ENCODE measurements at regions not wholly inside any gene's neighbourhood (a gene's known extent, or its start where the extent isn't known, plus 50 kb on each side); places are given as distances from the start of the nearest gene placed in this dataset.

DNA sequence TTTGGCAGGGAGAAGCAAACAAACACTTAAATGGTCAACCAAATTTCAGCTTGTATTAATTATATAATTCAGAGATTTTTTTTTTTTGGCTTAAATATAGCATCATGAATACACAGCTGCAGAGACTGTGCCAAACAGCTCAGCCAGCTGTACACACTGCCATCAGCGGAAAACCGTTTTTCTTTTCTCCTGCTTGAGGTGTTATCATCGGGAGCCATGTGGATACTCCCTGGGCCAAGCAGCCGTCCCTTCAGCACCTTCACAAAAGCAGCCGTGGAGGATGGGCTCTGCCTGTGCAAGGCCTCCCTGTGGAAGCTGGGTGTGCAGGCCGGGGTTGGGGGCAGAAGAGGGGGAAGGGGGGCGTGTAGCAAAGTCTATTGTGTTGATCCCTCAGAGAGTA, 85.0 kb downstream of the NUF2 start:
- WGBS (ENCODE audit: low lambda C conversion rate), result 47% methylated on average over 6 of the region's 7 CpGs
- no peak overlapping the region for H3K4me3 ChIP-seq (ENCODE audit: low read depth in 2 of 2, low read length in 1 of 2)
- no peak overlapping the region for H3K9ac ChIP-seq
- no peaks in the 10 kb centered on the region for H3K79me2 ChIP-seq (ENCODE audit: insufficient read depth)
- no peak overlapping the region for H2AFZ ChIP-seq (ENCODE audit: low read depth)
- no peak overlapping the region for H3K4me2 ChIP-seq
- DNase-seq, result no peak
- no peak overlapping the region for H3K27ac ChIP-seq (ENCODE audit: low read depth in 2 of 2, low read length in 1 of 2)
- no peaks in the 10 kb centered on the region for H3K9me3 ChIP-seq
- H4K20me1 ChIP-seq (ENCODE audit: insufficient read depth), result no peaks in the 10 kb centered on the region
- TF ChIP-seq RCOR1 (IDR thresholded peaks at IDR 0.05; ENCODE audit: low read length) (no peak), FOXM1 (IDR thresholded peaks at IDR 0.05; ENCODE audit: low read depth) (no peak), NFIC (IDR thresholded peaks at IDR 0.05; ENCODE audit: borderline replicate concordance) (no peak), GABPA (IDR thresholded peaks at IDR 0.05; ENCODE audit: low read depth) (no peak), RAD21 (IDR thresholded peaks at IDR 0.05; ENCODE audit: low read length) (no peak), CHD2 (IDR thresholded peaks at IDR 0.05; ENCODE audit: low read length, partially characterized antibody) (no peak), FOSL2 (IDR thresholded peaks at IDR 0.05; ENCODE audit: borderline replicate concordance, low read depth) (no peak), YY1 (IDR thresholded peaks at IDR 0.05; ENCODE audit: low read depth) (no peak), ZBTB33 (IDR thresholded peaks at IDR 0.05; ENCODE audit: borderline replicate concordance, low read depth) (no peak)
- TF ChIP-seq, protein P1, sequence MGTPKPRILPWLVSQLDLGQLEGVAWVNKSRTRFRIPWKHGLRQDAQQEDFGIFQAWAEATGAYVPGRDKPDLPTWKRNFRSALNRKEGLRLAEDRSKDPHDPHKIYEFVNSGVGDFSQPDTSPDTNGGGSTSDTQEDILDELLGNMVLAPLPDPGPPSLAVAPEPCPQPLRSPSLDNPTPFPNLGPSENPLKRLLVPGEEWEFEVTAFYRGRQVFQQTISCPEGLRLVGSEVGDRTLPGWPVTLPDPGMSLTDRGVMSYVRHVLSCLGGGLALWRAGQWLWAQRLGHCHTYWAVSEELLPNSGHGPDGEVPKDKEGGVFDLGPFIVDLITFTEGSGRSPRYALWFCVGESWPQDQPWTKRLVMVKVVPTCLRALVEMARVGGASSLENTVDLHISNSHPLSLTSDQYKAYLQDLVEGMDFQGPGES (IDR thresholded peaks at IDR 0.05; ENCODE audit: low read depth, low read length), result no peak
- no peaks in the 10 kb centered on the region for H3K9me2 ChIP-seq
- ChIA-PET CTCF (interaction anchor here (0.7 to 0.8 kb wide), 3 partner anchors 123 to 1381 kb away, joined by 3 read pairs; no protein-coding TSS in a partner anchor), POLR2A (no interaction called here)
- no peaks in the 10 kb centered on the region for H3K36me3 ChIP-seq (replicated peaks in 1 of 2; ENCODE audit: control insufficient read depth in 1 of 2, insufficient read depth in 2 of 2, low read length in 1 of 2)
- no peaks in the 10 kb centered on the region for H3F3A ChIP-seq (replicated peaks; ENCODE audit: insufficient read depth)
- H3K4me1 ChIP-seq (ENCODE audit: control insufficient read depth in 1 of 2, insufficient read depth in 2 of 2, low read depth in 1 of 2, low read length in 1 of 2), result peaks cover 0 to 13% of the 10 kb centered on the region in 2 experiments; a peak in 1 of 4 replicates
- H3K27me3 ChIP-seq (ENCODE audit: insufficient read depth), result no peaks in the 10 kb centered on the region; the same call in 1 of the 2 replicates

- Histone ChIP-seq H3K4me2 (no peak overlapping the region), H3K4me1 (ENCODE audit: control insufficient read depth in 1 of 2, insufficient read depth in 2 of 2, low read depth in 1 of 2, low read length in 1 of 2) (peaks cover 0 to 13% of the 10 kb centered on the region in 2 experiments; a peak in 1 of 4 replicates), H3K36me3 (replicated peaks in 1 of 2; ENCODE audit: control insufficient read depth in 1 of 2, insufficient read depth in 2 of 2, low read length in 1 of 2) (no peaks in the 10 kb centered on the region), H3K9me2 (no peaks in the 10 kb centered on the region), H3K9ac (no peak overlapping the region), H3K27ac (ENCODE audit: low read depth in 2 of 2, low read length in 1 of 2) (no peak overlapping the region), H3K27me3 (ENCODE audit: insufficient read depth) (no peaks in the 10 kb centered on the region; the same call in 1 of the 2 replicates), H3K9me3 (no peaks in the 10 kb centered on the region), H3F3A (replicated peaks; ENCODE audit: insufficient read depth) (no peaks in the 10 kb centered on the region), H4K20me1 (ENCODE audit: insufficient read depth) (no peaks in the 10 kb centered on the region), H3K79me2 (ENCODE audit: insufficient read depth) (no peaks in the 10 kb centered on the region), H3K4me3 (ENCODE audit: low read depth in 2 of 2, low read length in 1 of 2) (no peak overlapping the region), H2AFZ (ENCODE audit: low read depth) (no peak overlapping the region)
- no peak for TF ChIP-seq FOXM1 (IDR thresholded peaks at IDR 0.05; ENCODE audit: low read depth)
- no peak for TF ChIP-seq TAF1 (IDR thresholded peaks at IDR 0.05; ENCODE audit: borderline replicate concordance, low read depth, low read length)
- TF ChIP-seq USF2 (IDR thresholded peaks at IDR 0.05; ENCODE audit: borderline replicate concordance, low read depth, low read length), result no peak
- TF ChIP-seq ELF1 (IDR thresholded peaks at IDR 0.05), result no peak
- no peak for TF ChIP-seq FOSL2 (IDR thresholded peaks at IDR 0.05; ENCODE audit: borderline replicate concordance, low read depth)
- TF ChIP-seq MEF2A (IDR thresholded peaks at IDR 0.05; ENCODE audit: borderline replicate concordance, low read depth), result no peak
- TF ChIP-seq, protein P1 (IDR thresholded peaks at IDR 0.05; ENCODE audit: low read depth, low read length), result no peak
- TF ChIP-seq EZH2phosphoT487 (IDR thresholded peaks at IDR 0.05; ENCODE audit: borderline replicate concordance, low read depth), result no peak
- TF ChIP-seq POLR2AphosphoS5 (IDR thresholded peaks at IDR 0.05; ENCODE audit: low read depth, low read length), result no peak
- no peak for TF ChIP-seq RXRA (IDR thresholded peaks at IDR 0.05; ENCODE audit: borderline replicate concordance, low read depth)
- no peak for TF ChIP-seq NRF1 (IDR thresholded peaks at IDR 0.05; ENCODE audit: low read depth, low read length)
- TF ChIP-seq, protein P2, sequence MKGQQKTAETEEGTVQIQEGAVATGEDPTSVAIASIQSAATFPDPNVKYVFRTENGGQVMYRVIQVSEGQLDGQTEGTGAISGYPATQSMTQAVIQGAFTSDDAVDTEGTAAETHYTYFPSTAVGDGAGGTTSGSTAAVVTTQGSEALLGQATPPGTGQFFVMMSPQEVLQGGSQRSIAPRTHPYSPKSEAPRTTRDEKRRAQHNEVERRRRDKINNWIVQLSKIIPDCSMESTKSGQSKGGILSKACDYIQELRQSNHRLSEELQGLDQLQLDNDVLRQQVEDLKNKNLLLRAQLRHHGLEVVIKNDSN (IDR thresholded peaks at IDR 0.05; ENCODE audit: borderline replicate concordance, low read depth), result no peak
- DNase-seq, result no peak
- POLR2A ChIA-PET, result no interaction called here
- CTCF ChIA-PET, result interaction anchor here (1.1 kb wide), 1 partner anchor 50 kb away, joined by 4 read pairs; no protein-coding TSS in a partner anchor
- 83% methylated on average over 24 of the region's 24 CpGs for WGBS (ENCODE audit: low lambda C conversion rate)
Observed at GRCh38 chr1:163408262-163408661, 86.5 kb downstream of the NUF2 start.

All from SK-N-SH (cell line).